GM23248 (cell line): ENCODE measurements at regions not wholly inside any gene's neighbourhood (a gene's known extent, or its start where the extent isn't known, plus 50 kb on each side); places are given as distances from the start of the nearest gene placed in this dataset.

Experiments used
- EZH2 ChIP-seq: fragments of 200-600 bp; sonication (generic); IDR thresholded peaks from 2 replicates; pipeline ENCODE4 v1.6.1; 2018; ENCODE audit warnings: antibody characterized with exemption, mild to moderate bottlenecking; ENCODE audit not compliant: insufficient read depth, poor library complexity, severe bottlenecking
- EZH2phosphoT487 ChIP-seq: fragments of 200-600 bp; sonication (generic); IDR thresholded peaks from 2 replicates; pipeline ENCODE4 v1.6.1; 2018; ENCODE audit warnings: antibody characterized with exemption, moderate library complexity, mild to moderate bottlenecking, low read depth; ENCODE audit not compliant: insufficient read depth

DNA sequence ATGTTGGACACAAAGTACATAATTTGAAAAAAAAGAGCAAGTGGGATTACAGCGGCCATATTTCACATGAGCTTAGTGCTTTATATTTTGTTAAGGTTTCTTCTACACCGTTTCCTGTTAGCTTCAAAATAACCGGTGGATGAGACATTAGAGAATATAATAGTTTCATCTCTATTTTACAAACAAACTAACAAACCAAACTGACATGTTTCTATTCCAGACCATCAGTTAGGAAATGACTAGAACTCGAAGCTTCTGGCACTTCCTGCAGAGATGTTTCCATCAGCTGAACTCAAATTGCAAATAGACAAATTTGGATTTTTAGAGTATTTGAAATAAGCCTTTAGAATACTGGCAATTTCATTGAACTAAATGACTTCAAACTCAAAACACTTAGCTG lies 86.5 kb downstream of the MTRR start:
- TF ChIP-seq EZH2 = no peak
- TF ChIP-seq EZH2phosphoT487 = no peak
